HL-60 (cell line): ENCODE measurements at regions not wholly inside any gene's neighbourhood (a gene's known extent, or its start where the extent isn't known, plus 50 kb on each side); places are given as distances from the start of the nearest gene placed in this dataset.

ENCODE experiments used
- CTCF ChIP-seq: IDR thresholded peaks from one replicate; pipeline ENCODE4 v1.5.1; 2011; ENCODE audit warnings: low read length, control low read depth, inconsistent platforms; ENCODE audit not compliant: insufficient read depth
- POLR2AphosphoS5 ChIP-seq: IDR thresholded peaks from 2 replicates; pipeline ENCODE4 v1.6.1; 2012; ENCODE audit warnings: low read depth

GRCh38 chr5:33254579-33254978 is 186.2 kb upstream of the TARS1 start:
- TF ChIP-seq CTCF (no peak), POLR2AphosphoS5 (no peak)
